Mucosa of descending colon (tissue), 3 donors: ENCODE measurements at regions not wholly inside any gene's neighbourhood (a gene's known extent, or its start where the extent isn't known, plus 50 kb on each side); places are given as distances from the start of the nearest gene placed in this dataset.

Source experiments
- ATAC-seq: fragments of 200-7000 bp; cut with Tn5 transposase; one replicate; pipeline ENCODE4 v1.9.1; 2020; ENCODE audit warnings: mild to moderate bottlenecking, moderate library complexity
- DNase-seq, 3 donors: peaks; one replicate each; pipeline ENCODE4 v3.0.0-alpha.2; 2020
- H3K36me3 ChIP-seq: fragments of 200-600 bp; one replicate; pipeline ENCODE4 v1.8.0; 2021; ENCODE audit warnings: low read depth, mild to moderate bottlenecking
- H3K4me1 ChIP-seq: fragments of 200-600 bp; one replicate; pipeline ENCODE4 v1.8.0; 2021; ENCODE audit warnings: low read depth, mild to moderate bottlenecking
- H3K4me3 ChIP-seq: fragments of 200-600 bp; one replicate; pipeline ENCODE4 v1.8.0; 2021; ENCODE audit warnings: mild to moderate bottlenecking
- H3K9me3 ChIP-seq: fragments of 200-600 bp; one replicate; pipeline ENCODE4 v1.8.0; 2021; ENCODE audit warnings: mild to moderate bottlenecking
- intact Hi-C, 2 donors: fragments of 100-400 bp; cut with DNase I in 1 of 2; cut with micrococcal nuclease in 1 of 2; formaldehyde crosslinking; loops; one replicate each; pipeline versions ENCODE4 v1.11.0 to v1.11.1; 2022; cut with DNase I, micrococcal nuclease
- TF ChIP-seq, protein P1 (sequence below): fragments of 200-600 bp; IDR thresholded peaks from one replicate; pipeline ENCODE4 v1.8.0; 2022; ENCODE audit warnings: antibody characterized with exemption, mild to moderate bottlenecking
- donor health status: DM: no; HTN: no; CAD: no; lungs with moderate emphysema.
- donor health status: DM: no; HTN: no; CAD: no.
- donor health status: DM: no; HTN: yes; CAD: no.

- no peaks in the 10 kb centered on the region for H3K9me3 ChIP-seq
- no peaks in the 10 kb centered on the region for H3K4me1 ChIP-seq
- ATAC-seq, result no peak
- intact Hi-C loops, result no loop called here
- H3K4me3 ChIP-seq, result no peak overlapping the region
- no peaks in the 10 kb centered on the region for H3K36me3 ChIP-seq
- TF ChIP-seq, protein P1, sequence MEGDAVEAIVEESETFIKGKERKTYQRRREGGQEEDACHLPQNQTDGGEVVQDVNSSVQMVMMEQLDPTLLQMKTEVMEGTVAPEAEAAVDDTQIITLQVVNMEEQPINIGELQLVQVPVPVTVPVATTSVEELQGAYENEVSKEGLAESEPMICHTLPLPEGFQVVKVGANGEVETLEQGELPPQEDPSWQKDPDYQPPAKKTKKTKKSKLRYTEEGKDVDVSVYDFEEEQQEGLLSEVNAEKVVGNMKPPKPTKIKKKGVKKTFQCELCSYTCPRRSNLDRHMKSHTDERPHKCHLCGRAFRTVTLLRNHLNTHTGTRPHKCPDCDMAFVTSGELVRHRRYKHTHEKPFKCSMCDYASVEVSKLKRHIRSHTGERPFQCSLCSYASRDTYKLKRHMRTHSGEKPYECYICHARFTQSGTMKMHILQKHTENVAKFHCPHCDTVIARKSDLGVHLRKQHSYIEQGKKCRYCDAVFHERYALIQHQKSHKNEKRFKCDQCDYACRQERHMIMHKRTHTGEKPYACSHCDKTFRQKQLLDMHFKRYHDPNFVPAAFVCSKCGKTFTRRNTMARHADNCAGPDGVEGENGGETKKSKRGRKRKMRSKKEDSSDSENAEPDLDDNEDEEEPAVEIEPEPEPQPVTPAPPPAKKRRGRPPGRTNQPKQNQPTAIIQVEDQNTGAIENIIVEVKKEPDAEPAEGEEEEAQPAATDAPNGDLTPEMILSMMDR, result no peak
- peak in 1 of 3 donors; percentile 61 for DNase-seq
These were observed 104.3 kb upstream of the RNU6-1 start for GRCh38 chr15:67944010-67944641.

DNA sequence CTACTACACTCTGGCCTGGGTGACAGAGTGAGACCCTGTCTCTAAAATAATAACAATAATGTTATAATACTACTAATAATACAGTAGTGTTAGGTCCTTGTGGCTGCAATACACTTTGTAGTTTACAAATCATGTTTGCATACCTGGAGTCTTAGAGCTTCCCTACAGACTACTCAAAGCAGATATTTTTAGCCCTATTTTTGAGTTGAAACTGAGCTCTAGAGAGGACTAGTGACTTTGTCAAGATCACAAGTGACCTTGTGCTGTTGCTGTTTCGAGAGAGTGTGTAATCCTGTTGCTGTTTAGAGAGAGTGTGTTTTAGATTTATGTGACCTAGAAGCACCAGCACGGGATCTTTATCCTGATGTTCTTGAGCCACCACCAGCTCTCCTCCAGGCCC lies 105.3 kb upstream of the RNU6-1 start:
- H3K4me1 ChIP-seq, result no peaks in the 10 kb centered on the region
- no peak overlapping the region for H3K4me3 ChIP-seq
- DNase-seq, result no peak
- no peaks in the 10 kb centered on the region for H3K36me3 ChIP-seq
- intact Hi-C loops, result no loop called here
- no peaks in the 10 kb centered on the region for H3K9me3 ChIP-seq
- TF ChIP-seq, protein P1, result no peak
- ATAC-seq, result no peak

- no peak for ATAC-seq
- intact Hi-C loops, result no loop called here
- TF ChIP-seq, protein P1, result no peak
These were observed 106.3 kb upstream of the RNU6-1 start for GRCh38 chr15:67945951-67946700.

DNA sequence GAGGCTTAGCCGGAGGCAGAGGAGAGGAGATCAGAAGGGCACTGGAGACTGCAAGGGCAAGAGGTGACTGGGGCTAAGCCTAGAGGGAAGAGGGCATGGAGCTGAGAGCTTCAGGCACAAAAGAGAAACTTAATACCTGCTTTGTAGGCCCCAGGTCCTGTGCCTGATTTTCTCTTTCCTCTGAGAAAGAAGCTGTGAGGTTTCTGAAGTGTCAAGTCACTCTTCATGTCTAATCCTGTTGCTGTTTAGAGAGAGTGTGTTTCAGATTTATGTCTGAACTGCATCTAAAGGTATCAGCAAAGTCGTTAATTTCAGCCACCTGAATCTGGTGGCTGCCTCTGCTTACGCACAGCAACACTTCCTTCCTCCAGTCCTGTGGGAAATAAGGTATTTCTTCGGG lies 106.9 kb upstream of the RNU6-1 start:
- DNase-seq, result no peak
- no peak for ATAC-seq
- Histone ChIP-seq H3K9me3 (no peaks in the 10 kb centered on the region), H3K36me3 (no peaks in the 10 kb centered on the region), H3K4me1 (no peaks in the 10 kb centered on the region), H3K4me3 (no peak overlapping the region)
- intact Hi-C loops, result no loop called here
- TF ChIP-seq, protein P1, result no peak

More at GRCh38 chr15:67945951-67946700, 106.3 kb upstream of the RNU6-1 start:
- no peak for DNase-seq
- Histone ChIP-seq H3K36me3 (no peaks in the 10 kb centered on the region), H3K4me3 (no peak overlapping the region), H3K4me1 (no peaks in the 10 kb centered on the region), H3K9me3 (no peaks in the 10 kb centered on the region)

DNA sequence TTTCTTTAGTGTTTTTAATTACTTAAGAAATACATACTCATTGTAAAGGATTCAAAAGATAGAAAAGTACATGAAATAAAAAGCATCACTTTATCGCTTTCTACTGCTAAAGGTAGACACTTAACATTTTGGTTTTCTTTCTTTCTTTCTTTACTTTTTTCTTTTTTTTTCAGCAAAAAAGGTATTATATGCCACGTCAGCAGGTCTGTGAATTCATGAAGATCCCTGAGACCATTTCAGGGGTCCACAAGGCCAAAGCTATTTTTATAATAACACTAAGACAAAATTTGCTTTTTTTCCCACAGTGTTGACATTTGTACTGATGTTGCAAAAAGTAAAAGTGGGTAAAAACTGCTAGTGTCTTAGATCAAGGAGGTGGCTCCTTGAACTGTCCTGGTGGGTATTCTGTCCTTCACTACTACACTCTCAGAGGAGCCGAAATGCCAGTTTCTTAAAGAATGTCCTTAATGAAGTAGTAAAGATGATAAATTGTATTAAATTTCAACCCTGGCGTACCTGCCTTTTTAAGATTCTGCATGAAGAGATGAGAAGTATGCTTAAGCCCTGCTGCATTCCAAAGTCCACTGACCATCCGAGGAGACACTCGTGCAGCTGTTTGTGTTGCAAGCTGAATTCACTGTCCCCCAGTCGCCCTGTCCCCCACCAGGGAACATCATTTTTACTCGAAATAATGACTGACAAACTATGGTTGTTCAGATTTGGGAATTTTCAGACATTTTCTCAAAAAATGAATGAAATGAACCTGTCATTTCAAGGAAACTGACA lies 106.7 kb upstream of the PIAS1 start:
- ATAC-seq (no peak), DNase-seq (no peak)
- Histone ChIP-seq H3K4me3 (no peak overlapping the region), H3K9me3 (no peaks in the 10 kb centered on the region), H3K4me1 (no peaks in the 10 kb centered on the region), H3K36me3 (no peaks in the 10 kb centered on the region)
- TF ChIP-seq, protein P1, result no peak
- intact Hi-C loops, result no loop called here
